Activated CD4-positive, alpha-beta T cell treated with anti-CD3 and anti-CD28 coated beads, Interleukin-2, amount 10 ng/mL, durations not matched to agents 7 days and 5 days (primary cell): ENCODE measurements at regions not wholly inside any gene's neighbourhood (a gene's known extent, or its start where the extent isn't known, plus 50 kb on each side); places are given as distances from the start of the nearest gene placed in this dataset.

Source experiments
- CTCF ChIA-PET: fragments of 350-600 bp; sonication (Branson Sonifier 250); formaldehyde crosslinking; loops from one replicate; lab custom pipeline; 2021; ENCODE audit warnings: antibody characterized with exemption; lab: Charles Lee
- POLR2A ChIA-PET: fragments of 350-600 bp; sonication (Branson Sonifier 250); formaldehyde crosslinking; loops from one replicate; lab custom pipeline; 2021; ENCODE audit warnings: antibody characterized with exemption; lab: Charles Lee
- DNase-seq: peaks from one replicate; pipeline ENCODE4 v3.0.0-alpha.2; 2020
- H3K27ac Mint-ChIP-seq: one replicate; pipeline ENCODE4 v1.8.0; 2021; ENCODE audit warnings: mild to moderate bottlenecking, moderate library complexity, mixed read lengths
- H3K27me3 Mint-ChIP-seq: one replicate; pipeline ENCODE4 v1.8.0; 2021; ENCODE audit warnings: mixed read lengths
- H3K36me3 Mint-ChIP-seq: one replicate; pipeline ENCODE4 v1.8.0; 2021; ENCODE audit warnings: low read depth, mixed read lengths
- H3K4me1 Mint-ChIP-seq: one replicate; pipeline ENCODE4 v1.8.0; 2021; ENCODE audit warnings: mixed read lengths
- H3K4me3 Mint-ChIP-seq: one replicate; pipeline ENCODE4 v1.8.0; 2021; ENCODE audit warnings: mild to moderate bottlenecking, moderate library complexity, mixed read lengths
- H3K9me3 Mint-ChIP-seq: one replicate; pipeline ENCODE4 v1.8.0; 2021; ENCODE audit warnings: mixed read lengths

GRCh38 chr12:30442461-30442860, 253.2 kb downstream of the IPO8 start:
- no peaks in the 10 kb centered on the region for H3K9me3 Mint-ChIP-seq
- no peaks in the 10 kb centered on the region for H3K36me3 Mint-ChIP-seq
- POLR2A ChIA-PET, result no interaction called here

GRCh38 chr12:30440826-30441602, 254.7 kb downstream of the IPO8 start:
- H3K4me3 Mint-ChIP-seq, result no peak overlapping the region
- no peaks in the 10 kb centered on the region for H3K27me3 Mint-ChIP-seq

More at GRCh38 chr12:30442461-30442860, 253.2 kb downstream of the IPO8 start:
- DNase-seq, result no peak
- CTCF ChIA-PET, result no interaction called here
- H3K27ac Mint-ChIP-seq, result no peak overlapping the region
- H3K4me3 Mint-ChIP-seq, result no peak overlapping the region
- H3K4me1 Mint-ChIP-seq, result no peaks in the 10 kb centered on the region
- no peaks in the 10 kb centered on the region for H3K27me3 Mint-ChIP-seq

GRCh38 chr12:30439201-30439600, 256.5 kb downstream of the IPO8 start:
- POLR2A ChIA-PET, result no interaction called here
- CTCF ChIA-PET, result no interaction called here
- Mint-ChIP-seq H3K27ac (no peak overlapping the region), H3K9me3 (no peaks in the 10 kb centered on the region), H3K4me3 (no peak overlapping the region), H3K4me1 (no peaks in the 10 kb centered on the region), H3K36me3 (no peaks in the 10 kb centered on the region), H3K27me3 (no peaks in the 10 kb centered on the region)
- no peak for DNase-seq

More at GRCh38 chr12:30440826-30441602, 254.7 kb downstream of the IPO8 start:
- no peaks in the 10 kb centered on the region for H3K9me3 Mint-ChIP-seq
- H3K36me3 Mint-ChIP-seq, result no peaks in the 10 kb centered on the region
- no peak for DNase-seq
- ChIA-PET POLR2A (no interaction called here), CTCF (no interaction called here)
- no peaks in the 10 kb centered on the region for H3K4me1 Mint-ChIP-seq
- no peak overlapping the region for H3K27ac Mint-ChIP-seq

GRCh38 chr12:30438601-30439041, 257.0 kb downstream of the IPO8 start:
- no peak overlapping the region for H3K4me3 Mint-ChIP-seq
- CTCF ChIA-PET, result no interaction called here

GRCh38 chr12:30437616-30438015, 258.1 kb downstream of the IPO8 start:
- CTCF ChIA-PET, result no interaction called here
- Mint-ChIP-seq H3K9me3 (no peaks in the 10 kb centered on the region), H3K4me1 (no peaks in the 10 kb centered on the region), H3K27me3 (no peaks in the 10 kb centered on the region), H3K27ac (no peak overlapping the region), H3K36me3 (no peaks in the 10 kb centered on the region), H3K4me3 (no peak overlapping the region)
- DNase-seq, result no peak
- POLR2A ChIA-PET, result no interaction called here

More at GRCh38 chr12:30438601-30439041, 257.0 kb downstream of the IPO8 start:
- no peaks in the 10 kb centered on the region for H3K9me3 Mint-ChIP-seq
- no peak overlapping the region for H3K27ac Mint-ChIP-seq
- H3K27me3 Mint-ChIP-seq, result no peaks in the 10 kb centered on the region
- no peak for DNase-seq
- H3K4me1 Mint-ChIP-seq, result no peaks in the 10 kb centered on the region
- H3K36me3 Mint-ChIP-seq, result no peaks in the 10 kb centered on the region
- POLR2A ChIA-PET, result no interaction called here

GRCh38 chr12:30437044-30437443, 258.6 kb downstream of the IPO8 start:
- no peak for DNase-seq
- H3K9me3 Mint-ChIP-seq, result no peaks in the 10 kb centered on the region
- no peaks in the 10 kb centered on the region for H3K36me3 Mint-ChIP-seq
- ChIA-PET CTCF (no interaction called here), POLR2A (no interaction called here)
- H3K4me3 Mint-ChIP-seq, result no peak overlapping the region
- H3K27ac Mint-ChIP-seq, result no peak overlapping the region
- no peaks in the 10 kb centered on the region for H3K27me3 Mint-ChIP-seq
- H3K4me1 Mint-ChIP-seq, result no peaks in the 10 kb centered on the region

- H3K27me3 Mint-ChIP-seq, result no peaks in the 10 kb centered on the region
- no peaks in the 10 kb centered on the region for H3K36me3 Mint-ChIP-seq
- ChIA-PET CTCF (interaction anchor here (0.6 kb wide), 1 partner anchor 186 kb away, joined by 4 read pairs; no protein-coding TSS in a partner anchor), POLR2A (no interaction called here)
- H3K27ac Mint-ChIP-seq, result no peak overlapping the region
- no peaks in the 10 kb centered on the region for H3K4me1 Mint-ChIP-seq
- DNase-seq, result no peak
- no peaks in the 10 kb centered on the region for H3K9me3 Mint-ChIP-seq
- no peak overlapping the region for H3K4me3 Mint-ChIP-seq
Measured at GRCh38 chr12:30428098-30428497, 267.6 kb downstream of the IPO8 start.

- H3K27ac Mint-ChIP-seq, result no peak overlapping the region
- no peak for DNase-seq
- H3K36me3 Mint-ChIP-seq, result no peaks in the 10 kb centered on the region
- peaks cover 3% of the 10 kb centered on the region for H3K9me3 Mint-ChIP-seq
- CTCF ChIA-PET, result no interaction called here
- H3K27me3 Mint-ChIP-seq, result no peaks in the 10 kb centered on the region
- POLR2A ChIA-PET, result no interaction called here
- no peak overlapping the region for H3K4me3 Mint-ChIP-seq
- no peaks in the 10 kb centered on the region for H3K4me1 Mint-ChIP-seq
Measured at GRCh38 chr12:30427555-30427954, 268.1 kb downstream of the IPO8 start.

- H3K36me3 Mint-ChIP-seq, result no peaks in the 10 kb centered on the region
- peaks cover 3% of the 10 kb centered on the region for H3K9me3 Mint-ChIP-seq
- no peaks in the 10 kb centered on the region for H3K27me3 Mint-ChIP-seq
- H3K27ac Mint-ChIP-seq, result no peak overlapping the region
- POLR2A ChIA-PET, result no interaction called here
- no peak for DNase-seq
- no peak overlapping the region for H3K4me3 Mint-ChIP-seq
- CTCF ChIA-PET, result no interaction called here
- H3K4me1 Mint-ChIP-seq, result no peaks in the 10 kb centered on the region
Measured at GRCh38 chr12:30425445-30425844, 270.2 kb downstream of the IPO8 start.

- Mint-ChIP-seq H3K9me3 (peaks cover 6% of the 10 kb centered on the region), H3K4me1 (no peaks in the 10 kb centered on the region), H3K27ac (no peak overlapping the region), H3K4me3 (no peak overlapping the region), H3K27me3 (no peaks in the 10 kb centered on the region), H3K36me3 (no peaks in the 10 kb centered on the region)
- DNase-seq, result no peak
- POLR2A ChIA-PET, result no interaction called here
- CTCF ChIA-PET, result no interaction called here
Measured at GRCh38 chr12:30423330-30423729, 272.3 kb downstream of the IPO8 start.

- no peak for DNase-seq
- ChIA-PET CTCF (no interaction called here), POLR2A (no interaction called here)
- no peaks in the 10 kb centered on the region for H3K36me3 Mint-ChIP-seq
- H3K9me3 Mint-ChIP-seq, result peaks cover 6% of the 10 kb centered on the region
- H3K4me1 Mint-ChIP-seq, result no peaks in the 10 kb centered on the region
- no peak overlapping the region for H3K4me3 Mint-ChIP-seq
- no peak overlapping the region for H3K27ac Mint-ChIP-seq
- H3K27me3 Mint-ChIP-seq, result no peaks in the 10 kb centered on the region
Measured at GRCh38 chr12:30422844-30423243, 272.8 kb downstream of the IPO8 start.

GRCh38 chr12:30420561-30420960, 275.1 kb downstream of the IPO8 start:
- H3K27me3 Mint-ChIP-seq, result no peaks in the 10 kb centered on the region
- POLR2A ChIA-PET, result no interaction called here
- CTCF ChIA-PET, result no interaction called here
- H3K4me3 Mint-ChIP-seq, result no peak overlapping the region
- DNase-seq, result no peak
- no peak overlapping the region for H3K27ac Mint-ChIP-seq
- no peaks in the 10 kb centered on the region for H3K4me1 Mint-ChIP-seq
- H3K9me3 Mint-ChIP-seq, result peaks cover 6% of the 10 kb centered on the region
- H3K36me3 Mint-ChIP-seq, result no peaks in the 10 kb centered on the region

- no peak for DNase-seq
- ChIA-PET POLR2A (no interaction called here), CTCF (no interaction called here)
- Mint-ChIP-seq H3K27ac (no peak overlapping the region), H3K4me3 (no peak overlapping the region), H3K9me3 (peaks cover 3% of the 10 kb centered on the region), H3K27me3 (no peaks in the 10 kb centered on the region), H3K36me3 (no peaks in the 10 kb centered on the region), H3K4me1 (no peaks in the 10 kb centered on the region)
Measured at GRCh38 chr12:30417697-30418231, 277.9 kb downstream of the IPO8 start.
